ENCODE measurements at regions not wholly inside any gene's neighbourhood (a gene's known extent, or its start where the extent isn't known, plus 50 kb on each side); places are given as distances from the start of the nearest gene placed in this dataset.
"Not testable (repeated sequence)": the region's sequence is repeated elsewhere in the genome, so short reads cannot be mapped to it uniquely, and the experiment has no call there.

DNA sequence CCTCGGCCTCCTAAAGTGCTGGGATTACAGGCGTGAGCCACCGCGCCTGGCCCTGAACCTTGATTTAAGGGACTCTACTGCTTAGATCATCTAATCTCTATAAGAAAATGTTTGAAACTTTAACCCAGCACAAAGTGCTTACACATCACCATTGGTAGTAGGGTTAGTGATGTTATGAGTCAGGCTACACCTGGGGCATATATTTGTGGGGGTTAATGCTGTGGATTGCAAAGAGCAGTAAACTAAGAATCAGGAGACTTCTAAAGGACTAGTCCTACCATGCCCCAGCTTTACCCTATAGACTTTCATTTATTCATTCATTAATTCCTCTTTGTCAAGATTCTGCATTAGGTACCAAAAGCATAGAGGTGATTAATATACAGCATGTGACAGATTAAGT, 880.5 kb downstream of the TTLL7 start:
- no peaks in the 10 kb centered on the region for H3K27me3 ChIP-seq (ENCODE audit: control insufficient read depth, insufficient read depth, low read length)
- no peak overlapping the region for H3K4me3 ChIP-seq (ENCODE audit: low read length)
- WGBS (ENCODE audit: insufficient coverage, low lambda C conversion rate), result no CpG with 5 or more reads among the region's 4 CpGs
- no peak overlapping the region for H3K27ac ChIP-seq (ENCODE audit: low read length)
- no peaks in the 10 kb centered on the region for H3K9me3 ChIP-seq (ENCODE audit: control insufficient read depth, low read depth, low read length)
- H3K36me3 ChIP-seq (ENCODE audit: control insufficient read depth, insufficient read depth, low read length), result no peaks in the 10 kb centered on the region
- DNase-seq, result no peak
- H3K4me1 ChIP-seq (ENCODE audit: control insufficient read depth, insufficient read depth, low read length), result no peaks in the 10 kb centered on the region

DNA sequence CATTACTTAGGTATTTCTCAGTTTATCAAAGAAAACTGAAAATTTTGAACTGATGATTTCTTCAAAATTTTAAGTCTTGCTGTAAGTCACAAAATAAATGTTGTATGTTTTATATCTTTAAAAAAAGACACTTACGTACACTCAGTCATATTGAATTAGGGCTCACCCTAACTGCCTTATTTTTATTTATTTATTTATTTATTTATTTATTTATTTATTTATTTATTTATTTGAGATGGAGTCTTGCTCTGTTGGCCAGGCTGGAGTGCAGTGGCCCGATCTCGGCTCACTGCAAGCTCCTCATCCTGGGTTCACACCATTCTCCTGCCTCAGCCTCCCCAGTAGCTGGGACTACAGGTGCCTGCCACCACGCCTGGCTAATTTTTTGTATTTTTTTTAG, 881.9 kb downstream of the TTLL7 start:
- not testable (repeated sequence) for H3K27me3 ChIP-seq (ENCODE audit: control insufficient read depth, insufficient read depth, low read length); H3K4me3 ChIP-seq (ENCODE audit: low read length); H3K36me3 ChIP-seq (ENCODE audit: control insufficient read depth, insufficient read depth, low read length); H3K9me3 ChIP-seq (ENCODE audit: control insufficient read depth, low read depth, low read length); H3K4me1 ChIP-seq (ENCODE audit: control insufficient read depth, insufficient read depth, low read length); DNase-seq; H3K27ac ChIP-seq (ENCODE audit: low read length)
- 100% methylated on average over 1 of the region's 4 CpGs for WGBS (ENCODE audit: insufficient coverage, low lambda C conversion rate)

DNA sequence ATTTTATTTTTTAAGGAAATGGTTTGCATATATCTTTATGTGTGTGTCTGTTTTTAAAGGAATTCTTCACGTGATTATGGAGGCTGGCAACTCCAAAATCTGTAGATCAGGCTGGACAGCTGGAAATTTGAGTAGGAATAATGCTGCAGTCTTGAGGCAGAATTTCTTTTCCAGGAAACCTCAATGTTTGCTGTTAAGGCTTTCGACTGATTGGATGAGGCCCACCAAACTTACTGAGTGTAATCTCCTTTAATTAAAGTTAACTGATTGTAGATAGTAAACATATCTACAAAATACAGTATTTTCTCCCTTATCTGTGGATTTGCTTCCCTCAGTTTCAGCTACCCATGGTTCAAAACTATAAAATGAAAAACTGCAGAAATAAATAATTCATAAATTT, 883.1 kb downstream of the TTLL7 start:
- no peak overlapping the region for H3K4me3 ChIP-seq (ENCODE audit: low read length)
- no peak for DNase-seq
- WGBS (ENCODE audit: insufficient coverage, low lambda C conversion rate), result no CpG with 5 or more reads among the region's 2 CpGs

DNA sequence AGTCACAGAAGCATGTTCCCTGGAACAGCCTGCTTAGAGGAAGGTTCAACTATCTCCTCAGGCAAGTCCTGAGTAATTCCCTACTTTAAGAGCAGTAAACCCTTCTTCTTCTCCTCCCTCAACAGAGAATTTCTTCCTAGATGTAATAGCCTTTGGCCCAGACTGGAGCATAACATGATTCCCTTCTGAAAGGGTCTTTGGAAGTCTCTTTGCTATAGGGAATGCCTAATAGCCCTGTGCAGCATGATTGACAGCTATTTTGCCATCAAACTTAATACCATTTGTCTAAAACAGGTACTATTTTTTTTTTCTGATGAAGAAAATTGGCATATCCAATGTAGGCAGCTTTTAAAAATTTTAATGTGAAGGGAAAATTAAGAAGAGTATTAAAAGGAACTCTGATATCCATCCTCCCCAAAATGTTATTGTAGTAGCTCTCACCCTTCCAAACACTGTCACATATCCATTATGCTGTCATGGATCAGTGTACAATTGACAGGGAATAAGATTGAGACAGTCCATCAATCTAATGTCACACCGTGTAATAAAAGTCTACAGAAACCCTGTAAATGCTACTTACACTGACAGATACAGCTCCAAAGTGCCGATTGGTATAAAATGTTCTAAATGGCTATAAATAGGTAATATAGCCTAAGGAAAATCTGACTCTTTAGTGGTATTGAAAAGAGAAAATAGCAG, 884.6 kb downstream of the TTLL7 start:
- H3K9me3 ChIP-seq (ENCODE audit: control insufficient read depth, low read depth, low read length), result no peaks in the 10 kb centered on the region
- no CpG with 5 or more reads among the region's 2 CpGs for WGBS (ENCODE audit: insufficient coverage, low lambda C conversion rate)
- no peaks in the 10 kb centered on the region for H3K36me3 ChIP-seq (ENCODE audit: control insufficient read depth, insufficient read depth, low read length)
- no peak overlapping the region for H3K4me3 ChIP-seq (ENCODE audit: low read length)
- H3K27ac ChIP-seq (ENCODE audit: low read length), result no peak overlapping the region
- DNase-seq, result no peak
- H3K27me3 ChIP-seq (ENCODE audit: control insufficient read depth, insufficient read depth, low read length), result no peaks in the 10 kb centered on the region
- H3K4me1 ChIP-seq (ENCODE audit: control insufficient read depth, insufficient read depth, low read length), result no peaks in the 10 kb centered on the region

More for the DNA sequence above, 883.1 kb downstream of the TTLL7 start:
- no peaks in the 10 kb centered on the region for H3K36me3 ChIP-seq (ENCODE audit: control insufficient read depth, insufficient read depth, low read length)
- H3K4me1 ChIP-seq (ENCODE audit: control insufficient read depth, insufficient read depth, low read length), result no peaks in the 10 kb centered on the region
- no peaks in the 10 kb centered on the region for H3K9me3 ChIP-seq (ENCODE audit: control insufficient read depth, low read depth, low read length)
- H3K27me3 ChIP-seq (ENCODE audit: control insufficient read depth, insufficient read depth, low read length), result no peaks in the 10 kb centered on the region
- H3K27ac ChIP-seq (ENCODE audit: low read length), result no peak overlapping the region

DNA sequence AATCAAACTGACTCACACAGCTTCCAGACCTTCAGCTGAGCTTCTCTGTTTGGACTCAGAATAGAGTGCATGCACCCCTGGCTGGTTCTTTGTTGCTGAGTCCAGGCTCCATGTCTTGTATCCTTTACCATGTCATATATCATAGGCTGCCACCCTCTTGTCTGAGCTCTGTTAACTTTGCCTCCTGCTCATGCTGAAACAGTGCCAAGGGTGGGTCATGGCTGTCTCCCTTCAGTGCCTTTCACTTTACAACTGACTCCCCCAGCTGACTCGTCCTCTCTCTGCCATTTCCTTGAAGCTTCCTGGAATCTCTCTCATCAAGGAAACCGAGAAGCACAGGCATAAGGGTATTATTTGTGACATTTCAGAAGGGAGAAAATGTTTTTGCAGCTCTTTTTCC, 885.3 kb downstream of the TTLL7 start:
- Histone ChIP-seq H3K27me3 (ENCODE audit: control insufficient read depth, insufficient read depth, low read length) (no peaks in the 10 kb centered on the region), H3K4me1 (ENCODE audit: control insufficient read depth, insufficient read depth, low read length) (no peaks in the 10 kb centered on the region), H3K27ac (ENCODE audit: low read length) (no peak overlapping the region), H3K36me3 (ENCODE audit: control insufficient read depth, insufficient read depth, low read length) (no peaks in the 10 kb centered on the region), H3K4me3 (ENCODE audit: low read length) (no peak overlapping the region), H3K9me3 (ENCODE audit: control insufficient read depth, low read depth, low read length) (no peaks in the 10 kb centered on the region)
- no peak for DNase-seq
- WGBS (ENCODE audit: insufficient coverage, low lambda C conversion rate), result no CpG with 5 or more reads among the region's 2 CpGs

DNA sequence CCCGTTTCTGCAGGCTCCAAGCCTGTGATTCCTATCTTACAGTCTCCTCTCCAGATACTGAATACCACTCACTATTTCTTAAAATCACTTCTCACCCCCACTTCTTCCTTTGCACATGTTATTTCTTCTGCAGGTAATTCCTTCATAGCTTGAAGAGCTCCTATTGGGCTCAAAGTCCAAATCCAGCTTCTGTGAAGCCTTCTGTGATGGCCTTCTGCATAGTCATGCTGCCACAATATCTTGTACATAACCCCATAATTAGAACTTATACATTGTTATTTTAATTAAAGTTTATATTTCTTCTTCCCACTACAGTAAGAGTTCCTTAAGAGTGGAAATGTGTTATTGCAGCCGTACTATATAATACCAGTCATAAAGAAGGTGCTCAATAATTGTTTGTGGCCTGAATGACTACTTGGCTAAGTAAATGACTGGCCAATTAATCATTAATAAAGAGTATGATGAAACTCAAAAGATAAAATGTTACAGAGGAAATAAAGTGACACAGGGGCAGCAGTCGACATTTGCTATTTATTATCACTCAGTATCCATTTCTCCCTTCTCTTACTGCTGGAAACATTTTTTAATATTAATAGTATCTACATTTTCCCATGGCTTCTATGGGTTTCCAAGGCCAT, 886.6 kb downstream of the TTLL7 start:
- no peak for DNase-seq
- Histone ChIP-seq H3K4me1 (ENCODE audit: control insufficient read depth, insufficient read depth, low read length) (no peaks in the 10 kb centered on the region), H3K9me3 (ENCODE audit: control insufficient read depth, low read depth, low read length) (no peaks in the 10 kb centered on the region), H3K27me3 (ENCODE audit: control insufficient read depth, insufficient read depth, low read length) (no peaks in the 10 kb centered on the region), H3K4me3 (ENCODE audit: low read length) (no peak overlapping the region), H3K36me3 (ENCODE audit: control insufficient read depth, insufficient read depth, low read length) (no peaks in the 10 kb centered on the region), H3K27ac (ENCODE audit: low read length) (no peak overlapping the region)
- WGBS (ENCODE audit: insufficient coverage, low lambda C conversion rate), result 60% methylated on average over 2 of the region's 3 CpGs

DNA sequence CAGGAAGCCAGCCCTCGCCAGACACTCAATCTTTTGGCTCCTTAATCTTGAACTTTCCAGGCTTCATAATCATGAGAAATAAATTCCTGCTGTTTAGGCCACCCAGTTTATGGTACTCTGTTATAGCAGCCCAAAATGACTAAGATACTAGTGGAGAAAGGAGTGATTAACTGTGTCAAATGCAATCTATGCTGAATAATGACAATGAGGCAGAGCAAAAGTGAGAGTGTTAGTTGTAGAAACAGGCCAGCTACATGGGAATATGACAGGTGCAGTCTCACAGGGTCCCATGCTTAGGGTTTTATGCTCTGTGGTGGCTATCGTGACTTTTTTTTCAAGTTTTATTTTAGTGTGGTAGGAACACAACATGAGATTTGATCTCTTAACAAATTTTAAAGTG, 888.8 kb downstream of the TTLL7 start:
- no peaks in the 10 kb centered on the region for H3K4me1 ChIP-seq (ENCODE audit: control insufficient read depth, insufficient read depth, low read length)
- WGBS (ENCODE audit: insufficient coverage, low lambda C conversion rate), result no CpG with 5 or more reads among the region's 2 CpGs
- no peaks in the 10 kb centered on the region for H3K36me3 ChIP-seq (ENCODE audit: control insufficient read depth, insufficient read depth, low read length)
- H3K9me3 ChIP-seq (ENCODE audit: control insufficient read depth, low read depth, low read length), result no peaks in the 10 kb centered on the region
- H3K27me3 ChIP-seq (ENCODE audit: control insufficient read depth, insufficient read depth, low read length), result no peaks in the 10 kb centered on the region
- no peak overlapping the region for H3K4me3 ChIP-seq (ENCODE audit: low read length)
- H3K27ac ChIP-seq (ENCODE audit: low read length), result no peak overlapping the region
- no peak for DNase-seq

DNA sequence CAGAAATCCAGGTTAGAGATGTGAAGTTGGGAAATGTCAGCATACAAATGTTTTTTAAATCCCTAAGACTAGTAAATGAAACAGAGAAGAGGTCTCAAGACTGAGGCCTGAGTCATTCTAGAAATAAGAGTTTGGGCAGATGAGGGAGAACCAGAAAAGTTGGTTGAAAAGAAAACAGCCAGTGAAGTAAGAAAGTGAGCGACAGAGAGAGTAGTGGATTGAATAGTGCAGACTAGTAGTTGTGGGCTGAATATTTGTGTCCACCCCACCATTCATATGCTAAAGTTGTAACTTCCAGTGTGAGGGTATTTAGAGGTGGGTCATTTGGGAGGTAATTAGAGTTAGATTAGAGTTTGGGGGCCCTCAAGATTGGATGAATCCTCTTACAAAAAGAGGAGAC, 889.2 kb downstream of the TTLL7 start:
- Histone ChIP-seq H3K9me3 (ENCODE audit: control insufficient read depth, low read depth, low read length) (no peaks in the 10 kb centered on the region), H3K27ac (ENCODE audit: low read length) (no peak overlapping the region), H3K36me3 (ENCODE audit: control insufficient read depth, insufficient read depth, low read length) (no peaks in the 10 kb centered on the region), H3K4me3 (ENCODE audit: low read length) (no peak overlapping the region), H3K4me1 (ENCODE audit: control insufficient read depth, insufficient read depth, low read length) (no peaks in the 10 kb centered on the region), H3K27me3 (ENCODE audit: control insufficient read depth, insufficient read depth, low read length) (no peaks in the 10 kb centered on the region)
- DNase-seq, result no peak
- WGBS (ENCODE audit: insufficient coverage, low lambda C conversion rate), result 29% methylated on average over 1 of the region's 1 CpG

DNA sequence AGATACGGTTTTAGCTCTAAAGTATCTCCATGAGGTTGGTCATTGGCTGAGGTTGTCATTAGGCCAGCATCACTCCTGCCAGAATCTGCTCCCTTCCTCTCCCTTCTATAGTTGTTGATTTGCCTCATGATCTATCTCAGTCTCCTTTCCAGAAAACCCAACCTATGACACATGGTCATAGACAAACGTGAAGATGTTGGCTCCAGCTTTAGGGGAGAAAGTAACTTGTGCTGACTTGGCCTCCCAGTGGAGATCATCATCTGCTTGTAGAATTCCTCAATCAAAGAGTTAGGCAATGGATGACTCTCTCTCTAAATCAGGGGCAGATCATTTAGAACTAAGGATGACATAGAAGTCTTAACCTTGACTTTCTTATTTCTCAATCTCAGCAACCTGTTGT, 894.4 kb downstream of the TTLL7 start:
- 100% methylated on average over 1 of the region's 2 CpGs for WGBS (ENCODE audit: insufficient coverage, low lambda C conversion rate)
- no peaks in the 10 kb centered on the region for H3K36me3 ChIP-seq (ENCODE audit: control insufficient read depth, insufficient read depth, low read length)
- no peaks in the 10 kb centered on the region for H3K27me3 ChIP-seq (ENCODE audit: control insufficient read depth, insufficient read depth, low read length)
- H3K4me3 ChIP-seq (ENCODE audit: low read length), result no peak overlapping the region
- no peaks in the 10 kb centered on the region for H3K4me1 ChIP-seq (ENCODE audit: control insufficient read depth, insufficient read depth, low read length)
- no peak overlapping the region for H3K27ac ChIP-seq (ENCODE audit: low read length)
- no peaks in the 10 kb centered on the region for H3K9me3 ChIP-seq (ENCODE audit: control insufficient read depth, low read depth, low read length)
- DNase-seq, result no peak

DNA sequence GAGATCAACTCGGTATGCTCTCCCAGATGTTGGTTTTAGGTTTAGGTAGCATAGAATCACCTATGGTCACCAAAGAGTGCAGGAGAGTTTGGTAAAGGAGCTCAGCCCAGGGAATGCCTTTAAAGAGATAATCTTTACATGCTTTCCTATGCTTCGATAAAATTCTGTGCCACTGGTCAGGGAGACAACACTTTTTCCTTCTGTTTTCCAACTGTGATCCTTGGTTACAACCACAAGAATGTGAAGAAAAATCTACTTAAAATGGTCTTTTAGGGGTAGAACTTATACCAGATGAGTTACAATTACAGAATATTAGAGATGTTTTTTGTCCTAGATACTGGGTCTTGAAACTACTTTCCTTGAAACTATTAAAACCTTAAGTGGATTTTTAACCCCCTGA, 895.6 kb downstream of the TTLL7 start:
- Histone ChIP-seq H3K4me3 (ENCODE audit: low read length) (no peak overlapping the region), H3K27me3 (ENCODE audit: control insufficient read depth, insufficient read depth, low read length) (no peaks in the 10 kb centered on the region), H3K27ac (ENCODE audit: low read length) (no peak overlapping the region), H3K9me3 (ENCODE audit: control insufficient read depth, low read depth, low read length) (no peaks in the 10 kb centered on the region), H3K4me1 (ENCODE audit: control insufficient read depth, insufficient read depth, low read length) (no peaks in the 10 kb centered on the region), H3K36me3 (ENCODE audit: control insufficient read depth, insufficient read depth, low read length) (no peaks in the 10 kb centered on the region)
- DNase-seq, result no peak
- 43% methylated on average over 1 of the region's 2 CpGs for whole genome bisulfite sequencing (ENCODE audit: insufficient coverage, low lambda C conversion rate)

DNA sequence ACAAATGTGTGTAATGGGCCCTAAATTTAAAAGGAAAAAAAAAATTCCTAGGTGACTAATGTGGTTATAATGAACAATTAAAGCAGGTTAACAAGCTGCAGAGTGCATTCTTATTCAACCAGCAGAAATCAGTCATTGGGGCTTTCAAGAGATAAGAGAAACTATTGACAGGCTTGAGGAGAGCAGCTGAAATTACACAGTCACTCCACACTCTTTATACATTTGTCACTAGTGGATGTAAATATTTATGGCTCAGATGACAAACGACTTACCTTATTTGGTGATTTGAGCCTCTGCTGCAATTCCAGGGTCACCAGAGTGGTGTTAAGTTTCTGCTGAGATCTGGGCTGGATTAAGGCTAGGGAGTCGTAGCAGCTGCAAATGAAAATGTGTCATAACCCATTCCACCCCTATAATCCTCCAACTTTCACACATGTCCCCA, 896.3 kb downstream of the TTLL7 start:
- WGBS (ENCODE audit: insufficient coverage, low lambda C conversion rate), result no CpG with 5 or more reads among the region's 2 CpGs
- Histone ChIP-seq H3K27me3 (ENCODE audit: control insufficient read depth, insufficient read depth, low read length) (no peaks in the 10 kb centered on the region), H3K27ac (ENCODE audit: low read length) (no peak overlapping the region), H3K4me1 (ENCODE audit: control insufficient read depth, insufficient read depth, low read length) (no peaks in the 10 kb centered on the region), H3K4me3 (ENCODE audit: low read length) (no peak overlapping the region), H3K9me3 (ENCODE audit: control insufficient read depth, low read depth, low read length) (no peaks in the 10 kb centered on the region), H3K36me3 (ENCODE audit: control insufficient read depth, insufficient read depth, low read length) (no peaks in the 10 kb centered on the region)
- DNase-seq, result peak; percentile 8 to 19
